GM12873 (cell line): ENCODE measurements at regions not wholly inside any gene's neighbourhood (a gene's known extent, or its start where the extent isn't known, plus 50 kb on each side); places are given as distances from the start of the nearest gene placed in this dataset.

ENCODE experiments used
- TF ChIP-seq, protein P1 (sequence below): IDR thresholded peaks from 2 replicates; pipeline ENCODE4 v1.5.1; 2012; ENCODE audit warnings: low read depth, mild to moderate bottlenecking, moderate library complexity, low read length, control low read depth; ENCODE audit not compliant: insufficient read depth; ENCODE audit errors: missing control alignments

DNA sequence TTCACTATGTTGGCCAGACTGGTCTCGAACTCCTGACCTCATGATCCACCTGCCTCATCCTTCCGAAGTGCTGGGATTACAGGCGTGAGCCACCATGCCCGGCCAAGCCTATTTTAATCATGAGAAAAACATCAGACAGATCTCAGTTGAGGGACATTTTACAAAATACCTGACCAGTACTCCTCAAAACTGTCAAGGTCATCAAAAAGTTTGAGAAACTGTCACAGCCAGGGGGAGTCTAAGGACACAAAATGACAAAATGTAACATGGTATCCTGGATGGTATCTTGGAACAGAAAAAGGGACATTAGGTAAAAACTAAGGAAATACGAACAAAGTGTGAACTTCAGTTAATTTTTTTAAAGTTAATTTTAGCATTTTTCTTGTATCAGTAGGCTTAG is 219.8 kb upstream of the PPP1R3A start:
- TF ChIP-seq, protein P1, sequence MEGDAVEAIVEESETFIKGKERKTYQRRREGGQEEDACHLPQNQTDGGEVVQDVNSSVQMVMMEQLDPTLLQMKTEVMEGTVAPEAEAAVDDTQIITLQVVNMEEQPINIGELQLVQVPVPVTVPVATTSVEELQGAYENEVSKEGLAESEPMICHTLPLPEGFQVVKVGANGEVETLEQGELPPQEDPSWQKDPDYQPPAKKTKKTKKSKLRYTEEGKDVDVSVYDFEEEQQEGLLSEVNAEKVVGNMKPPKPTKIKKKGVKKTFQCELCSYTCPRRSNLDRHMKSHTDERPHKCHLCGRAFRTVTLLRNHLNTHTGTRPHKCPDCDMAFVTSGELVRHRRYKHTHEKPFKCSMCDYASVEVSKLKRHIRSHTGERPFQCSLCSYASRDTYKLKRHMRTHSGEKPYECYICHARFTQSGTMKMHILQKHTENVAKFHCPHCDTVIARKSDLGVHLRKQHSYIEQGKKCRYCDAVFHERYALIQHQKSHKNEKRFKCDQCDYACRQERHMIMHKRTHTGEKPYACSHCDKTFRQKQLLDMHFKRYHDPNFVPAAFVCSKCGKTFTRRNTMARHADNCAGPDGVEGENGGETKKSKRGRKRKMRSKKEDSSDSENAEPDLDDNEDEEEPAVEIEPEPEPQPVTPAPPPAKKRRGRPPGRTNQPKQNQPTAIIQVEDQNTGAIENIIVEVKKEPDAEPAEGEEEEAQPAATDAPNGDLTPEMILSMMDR, result no peak

DNA sequence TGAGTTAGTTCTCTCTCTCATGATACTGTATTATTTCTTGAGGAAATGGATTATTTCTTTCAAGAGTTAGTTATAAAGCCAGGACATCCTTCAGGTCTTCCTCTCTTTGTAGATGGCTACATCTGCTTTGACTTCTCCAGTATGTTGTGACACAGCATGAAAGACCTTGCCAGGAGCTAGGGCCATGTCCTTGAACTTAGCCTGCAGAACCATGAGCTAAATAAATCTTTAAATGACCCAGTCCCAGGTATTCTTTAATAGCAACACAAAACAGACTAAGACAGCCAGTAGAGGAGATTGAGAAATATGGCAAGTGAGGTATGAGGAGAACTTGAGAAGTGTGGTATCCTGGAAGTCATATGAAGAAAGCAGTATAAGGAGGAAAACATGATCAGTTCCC is 214.9 kb upstream of the PPP1R3A start:
- TF ChIP-seq, protein P1, result no peak

DNA sequence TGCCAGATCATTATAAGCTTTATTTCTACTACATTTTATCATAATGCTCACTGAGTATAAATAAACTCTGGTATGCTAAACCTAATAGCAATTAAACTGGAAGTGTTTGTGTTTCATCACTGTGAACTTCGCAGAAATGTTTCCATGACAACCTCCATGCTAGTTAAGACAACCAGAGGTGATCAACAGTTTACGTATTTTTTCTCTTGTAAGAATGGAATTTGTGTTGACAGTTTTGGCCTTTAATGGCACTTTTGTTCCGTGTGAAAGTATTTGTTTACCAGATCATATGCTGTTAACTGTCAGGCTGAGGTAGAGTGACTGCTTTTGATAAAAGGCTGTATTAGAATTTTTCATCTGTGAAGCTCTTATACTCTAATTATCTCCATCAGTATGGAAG is 212.1 kb upstream of the PPP1R3A start:
- TF ChIP-seq, protein P1, result no peak

DNA sequence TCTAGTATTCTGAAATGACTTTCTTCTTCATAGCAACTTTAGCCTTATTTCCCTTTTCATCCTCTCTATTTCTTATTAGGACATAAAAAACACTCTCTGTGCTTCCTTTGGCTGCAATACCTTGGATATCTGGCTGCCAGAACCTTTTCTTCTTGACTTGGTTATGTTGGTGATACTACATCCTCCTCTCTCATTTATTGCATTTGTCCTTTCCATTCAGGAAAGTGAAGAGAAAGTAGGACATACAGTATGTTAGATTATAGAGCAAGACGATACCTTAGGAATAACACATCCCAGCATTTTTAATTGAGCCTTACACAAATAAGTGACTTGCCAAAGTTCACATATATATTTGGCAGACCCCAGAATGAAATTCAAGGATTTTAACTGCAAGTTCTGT is 210.1 kb upstream of the PPP1R3A start:
- TF ChIP-seq, protein P1, result no peak

DNA sequence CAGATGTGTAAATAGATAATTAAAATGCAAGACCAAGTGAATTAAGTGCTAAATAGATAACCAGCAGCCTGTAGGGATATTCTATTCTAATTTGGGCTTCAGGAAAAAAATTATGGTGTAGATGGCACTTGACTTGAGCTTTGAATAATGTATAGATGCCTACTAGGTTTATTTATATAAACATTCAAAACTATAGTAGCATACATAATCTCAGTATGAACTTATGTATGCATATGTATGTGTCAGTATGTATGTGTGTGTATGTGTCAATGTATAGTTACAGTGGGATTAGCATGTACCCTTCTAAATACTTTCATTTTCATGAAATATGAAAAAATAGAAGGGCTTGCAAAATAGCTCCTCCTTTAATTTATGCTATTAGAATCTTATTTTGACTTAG is 207.3 kb upstream of the PPP1R3A start:
- TF ChIP-seq, protein P1, result no peak

DNA sequence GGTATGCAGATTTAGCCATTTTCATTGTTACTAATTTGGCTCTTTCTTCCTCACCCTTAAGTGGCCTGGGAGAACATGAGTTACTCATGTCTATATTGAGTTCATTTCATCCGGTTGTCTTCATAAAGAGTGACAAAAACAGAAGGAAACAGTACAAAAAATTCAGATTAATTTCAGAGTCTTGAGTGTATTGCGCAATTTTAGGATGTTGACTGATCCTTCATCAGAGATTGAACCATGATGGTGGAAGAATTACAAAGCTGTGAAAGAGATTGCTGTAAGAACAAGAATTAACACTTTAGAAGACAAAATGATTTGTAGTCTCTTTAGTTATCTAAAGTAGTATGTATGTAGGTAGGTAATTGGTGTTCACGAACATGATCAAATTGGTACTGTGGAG is 194.0 kb upstream of the PPP1R3A start:
- TF ChIP-seq, protein P1, result no peak

DNA sequence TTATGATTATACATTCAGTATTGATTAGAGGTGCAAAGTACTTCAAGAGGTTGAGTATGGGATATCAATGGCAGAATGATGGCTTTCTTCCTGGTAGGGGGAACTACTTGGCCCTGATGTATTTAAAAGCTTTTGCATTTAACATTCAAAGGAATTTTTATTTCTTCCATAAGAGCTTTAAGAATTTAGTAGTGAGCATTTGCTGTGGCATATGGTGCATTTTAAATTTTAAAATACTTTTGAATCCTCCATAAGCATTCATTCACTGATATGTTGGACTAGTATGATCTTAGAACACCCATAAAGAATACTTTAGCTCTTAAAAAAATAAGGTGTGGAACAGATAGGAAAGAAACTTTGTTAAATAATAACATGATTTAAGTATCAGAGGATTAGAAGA is 191.9 kb upstream of the PPP1R3A start:
- TF ChIP-seq, protein P1, result no peak
